ENCODE measurements at regions not wholly inside any gene's neighbourhood (a gene's known extent, or its start where the extent isn't known, plus 50 kb on each side); places are given as distances from the start of the nearest gene placed in this dataset.
"Not testable (repeated sequence)": the region's sequence is repeated elsewhere in the genome, so short reads cannot be mapped to it uniquely, and the experiment has no call there.

DNA sequence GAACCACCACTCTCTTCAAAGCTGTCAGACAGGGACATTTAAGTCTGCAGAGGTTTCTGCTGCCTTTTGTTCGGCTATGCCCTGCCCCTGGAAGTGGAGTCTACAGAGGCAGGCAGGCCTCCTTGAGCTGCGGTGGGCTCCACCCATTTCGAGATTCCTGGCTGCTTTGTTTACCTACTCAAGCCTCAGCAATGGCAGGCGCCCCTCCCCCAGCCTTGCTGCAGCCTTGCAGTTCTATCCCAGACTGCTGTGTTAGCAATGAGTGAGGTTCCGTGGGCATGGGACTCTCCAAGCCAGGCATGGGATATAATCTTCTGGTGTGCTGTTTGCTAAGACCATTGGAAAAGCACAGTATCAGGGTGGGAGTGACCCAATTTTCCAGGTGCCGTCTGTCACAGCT is 417.2 kb downstream of the KIF20B start:
- H3K27me3 Mint-ChIP-seq (ENCODE audit: low read depth); H3K4me3 Mint-ChIP-seq; ATAC-seq; CTCF ChIA-PET; H3K4me1 Mint-ChIP-seq; H3K27ac Mint-ChIP-seq; DNase-seq (ENCODE audit: low spot score); POLR2A ChIA-PET: not testable (repeated sequence)
- H3K36me3 Mint-ChIP-seq: peaks cover 52% of the 10 kb centered on the region
- H3K9me3 Mint-ChIP-seq: peaks cover 71% of the 10 kb centered on the region

DNA sequence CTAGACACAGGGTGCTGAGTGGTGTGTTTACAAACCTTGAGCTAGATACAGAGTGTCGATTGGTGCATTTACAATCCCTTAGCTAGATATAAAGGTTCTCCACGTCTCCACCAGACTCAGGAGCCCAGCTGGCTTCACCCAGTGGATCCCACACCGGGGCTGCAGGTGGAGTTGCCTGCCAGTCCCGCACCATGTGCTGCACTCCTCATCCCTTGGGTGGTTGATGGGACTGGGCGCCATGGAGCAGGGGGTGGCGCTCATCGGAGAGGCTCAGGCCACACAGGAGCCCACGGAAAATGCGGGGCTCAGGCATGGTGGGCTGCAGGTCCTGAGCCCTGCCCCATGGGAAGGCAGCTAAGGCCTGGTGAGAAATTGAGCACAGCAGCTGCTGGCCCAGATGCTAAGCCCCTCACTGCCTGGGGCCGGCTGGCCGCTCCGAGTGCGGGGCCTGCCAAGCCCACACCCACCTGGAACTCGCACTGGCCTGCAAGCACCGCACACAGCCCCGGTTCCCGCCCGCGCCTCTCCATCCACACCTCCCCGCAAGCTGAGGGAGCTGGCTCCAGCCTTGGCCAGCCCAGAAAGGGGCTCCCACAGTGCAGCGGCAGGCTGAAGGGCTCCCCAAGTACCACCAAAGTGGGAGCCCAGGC is 418.4 kb downstream of the KIF20B start:
- DNase-seq (ENCODE audit: low spot score); CTCF ChIA-PET; H3K27me3 Mint-ChIP-seq (ENCODE audit: low read depth); ATAC-seq; H3K4me3 Mint-ChIP-seq; H3K4me1 Mint-ChIP-seq; H3K27ac Mint-ChIP-seq; POLR2A ChIA-PET: not testable (repeated sequence)
- Mint-ChIP-seq H3K9me3 (peaks cover 59% of the 10 kb centered on the region), H3K36me3 (peaks cover 47% of the 10 kb centered on the region)

DNA sequence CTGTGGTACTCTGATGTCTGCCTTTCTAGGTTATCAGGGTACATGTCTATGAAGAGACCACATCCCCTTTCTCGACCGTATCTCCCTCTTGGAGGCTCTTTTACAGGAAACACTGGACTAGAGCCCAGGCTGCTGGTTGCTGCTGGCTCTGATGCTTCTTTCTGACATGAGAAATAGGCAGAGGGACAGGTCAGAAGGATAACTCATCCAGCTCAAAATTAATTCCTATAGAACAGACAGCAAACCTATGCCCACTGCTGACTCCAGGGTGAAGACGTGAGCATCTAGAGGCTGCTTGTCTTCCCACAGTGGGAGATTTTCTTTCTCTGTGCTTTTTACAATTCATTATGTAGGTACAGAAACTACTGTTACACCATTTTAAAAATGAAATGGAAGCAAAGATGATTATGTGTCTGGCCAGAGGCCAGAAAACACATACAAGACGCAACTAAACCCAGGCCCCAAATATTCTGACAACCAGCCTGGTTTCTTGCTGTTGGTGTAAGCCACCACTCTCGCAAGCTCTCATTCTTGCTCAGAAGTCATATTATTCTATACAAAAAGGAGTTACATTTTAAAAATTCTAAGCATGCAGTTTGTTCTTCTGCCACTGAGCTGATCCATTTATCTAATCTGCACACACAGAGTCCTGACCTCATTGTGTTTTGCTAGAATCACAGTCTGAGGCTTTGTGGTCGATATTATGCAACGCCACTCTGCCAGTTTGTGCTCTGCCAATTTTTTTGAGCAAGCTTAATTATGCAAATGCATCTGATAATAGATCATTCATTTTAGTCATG is 424.3 kb downstream of the KIF20B start:
- Mint-ChIP-seq H3K36me3 (peaks cover 5% of the 10 kb centered on the region), H3K4me1 (no peaks in the 10 kb centered on the region), H3K27me3 (ENCODE audit: low read depth) (no peaks in the 10 kb centered on the region), H3K9me3 (peaks cover 31% of the 10 kb centered on the region), H3K4me3 (no peak overlapping the region), H3K27ac (no peak overlapping the region)
- DNase-seq (ENCODE audit: low spot score): no peak
- no peak for ATAC-seq
- TF ChIP-seq ETV6 (CRISPR knock-in tag; IDR thresholded peaks at IDR 0.05): no peak
- TF ChIP-seq, protein P1, sequence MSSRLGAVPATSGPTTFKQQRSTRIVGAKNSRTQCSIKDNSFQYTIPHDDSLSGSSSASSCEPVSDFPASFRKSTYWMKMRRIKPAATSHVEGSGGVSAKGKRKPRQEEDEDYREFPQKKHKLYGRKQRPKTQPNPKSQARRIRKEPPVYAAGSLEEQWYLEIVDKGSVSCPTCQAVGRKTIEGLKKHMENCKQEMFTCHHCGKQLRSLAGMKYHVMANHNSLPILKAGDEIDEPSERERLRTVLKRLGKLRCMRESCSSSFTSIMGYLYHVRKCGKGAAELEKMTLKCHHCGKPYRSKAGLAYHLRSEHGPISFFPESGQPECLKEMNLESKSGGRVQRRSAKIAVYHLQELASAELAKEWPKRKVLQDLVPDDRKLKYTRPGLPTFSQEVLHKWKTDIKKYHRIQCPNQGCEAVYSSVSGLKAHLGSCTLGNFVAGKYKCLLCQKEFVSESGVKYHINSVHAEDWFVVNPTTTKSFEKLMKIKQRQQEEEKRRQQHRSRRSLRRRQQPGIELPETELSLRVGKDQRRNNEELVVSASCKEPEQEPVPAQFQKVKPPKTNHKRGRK (CRISPR knock-in tag; IDR thresholded peaks at IDR 0.05; ENCODE audit: borderline replicate concordance): no peak
- no peak for TF ChIP-seq IRF2 (CRISPR knock-in tag; IDR thresholded peaks at IDR 0.05; ENCODE audit: borderline replicate concordance, low read depth)
- TF ChIP-seq, protein P2, sequence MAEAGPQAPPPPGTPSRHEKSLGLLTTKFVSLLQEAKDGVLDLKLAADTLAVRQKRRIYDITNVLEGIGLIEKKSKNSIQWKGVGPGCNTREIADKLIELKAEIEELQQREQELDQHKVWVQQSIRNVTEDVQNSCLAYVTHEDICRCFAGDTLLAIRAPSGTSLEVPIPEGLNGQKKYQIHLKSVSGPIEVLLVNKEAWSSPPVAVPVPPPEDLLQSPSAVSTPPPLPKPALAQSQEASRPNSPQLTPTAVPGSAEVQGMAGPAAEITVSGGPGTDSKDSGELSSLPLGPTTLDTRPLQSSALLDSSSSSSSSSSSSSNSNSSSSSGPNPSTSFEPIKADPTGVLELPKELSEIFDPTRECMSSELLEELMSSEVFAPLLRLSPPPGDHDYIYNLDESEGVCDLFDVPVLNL (CRISPR knock-in tag; IDR thresholded peaks at IDR 0.05; ENCODE audit: borderline replicate concordance, low read depth): no peak
- TF ChIP-seq, protein P3, sequence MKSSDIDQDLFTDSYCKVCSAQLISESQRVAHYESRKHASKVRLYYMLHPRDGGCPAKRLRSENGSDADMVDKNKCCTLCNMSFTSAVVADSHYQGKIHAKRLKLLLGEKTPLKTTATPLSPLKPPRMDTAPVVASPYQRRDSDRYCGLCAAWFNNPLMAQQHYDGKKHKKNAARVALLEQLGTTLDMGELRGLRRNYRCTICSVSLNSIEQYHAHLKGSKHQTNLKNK (CRISPR knock-in tag; IDR thresholded peaks at IDR 0.05): no peak
- TF ChIP-seq, protein P4, sequence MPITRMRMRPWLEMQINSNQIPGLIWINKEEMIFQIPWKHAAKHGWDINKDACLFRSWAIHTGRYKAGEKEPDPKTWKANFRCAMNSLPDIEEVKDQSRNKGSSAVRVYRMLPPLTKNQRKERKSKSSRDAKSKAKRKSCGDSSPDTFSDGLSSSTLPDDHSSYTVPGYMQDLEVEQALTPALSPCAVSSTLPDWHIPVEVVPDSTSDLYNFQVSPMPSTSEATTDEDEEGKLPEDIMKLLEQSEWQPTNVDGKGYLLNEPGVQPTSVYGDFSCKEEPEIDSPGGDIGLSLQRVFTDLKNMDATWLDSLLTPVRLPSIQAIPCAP (CRISPR knock-in tag; IDR thresholded peaks at IDR 0.05): no peak
- TF ChIP-seq, protein P5, sequence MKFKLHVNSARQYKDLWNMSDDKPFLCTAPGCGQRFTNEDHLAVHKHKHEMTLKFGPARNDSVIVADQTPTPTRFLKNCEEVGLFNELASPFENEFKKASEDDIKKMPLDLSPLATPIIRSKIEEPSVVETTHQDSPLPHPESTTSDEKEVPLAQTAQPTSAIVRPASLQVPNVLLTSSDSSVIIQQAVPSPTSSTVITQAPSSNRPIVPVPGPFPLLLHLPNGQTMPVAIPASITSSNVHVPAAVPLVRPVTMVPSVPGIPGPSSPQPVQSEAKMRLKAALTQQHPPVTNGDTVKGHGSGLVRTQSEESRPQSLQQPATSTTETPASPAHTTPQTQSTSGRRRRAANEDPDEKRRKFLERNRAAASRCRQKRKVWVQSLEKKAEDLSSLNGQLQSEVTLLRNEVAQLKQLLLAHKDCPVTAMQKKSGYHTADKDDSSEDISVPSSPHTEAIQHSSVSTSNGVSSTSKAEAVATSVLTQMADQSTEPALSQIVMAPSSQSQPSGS (CRISPR knock-in tag; IDR thresholded peaks at IDR 0.05; ENCODE audit: borderline replicate concordance, low read depth): no peak
- no peak for TF ChIP-seq KAT7 (CRISPR knock-in tag; IDR thresholded peaks at IDR 0.05; ENCODE audit: borderline replicate concordance)
- ChIA-PET CTCF (no interaction called here), POLR2A (no interaction called here)

DNA sequence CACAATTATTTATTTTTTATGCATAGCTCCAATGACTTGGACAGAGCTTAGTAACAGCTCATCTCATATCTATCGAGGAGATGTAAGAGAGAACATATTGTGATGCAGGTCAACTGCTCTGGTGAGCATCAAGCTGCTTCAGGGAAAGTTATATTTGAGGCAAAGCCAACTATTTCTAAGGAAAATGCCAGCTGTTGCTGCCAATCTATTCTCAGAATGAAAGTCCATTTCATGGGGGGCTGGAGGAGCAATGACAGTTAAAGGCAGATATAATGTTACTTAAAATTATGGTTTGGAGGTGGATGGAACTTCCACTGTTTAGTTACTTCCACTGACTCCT is 424.8 kb downstream of the KIF20B start:
- ChIA-PET POLR2A (no interaction called here), CTCF (no interaction called here)
- H3K4me3 Mint-ChIP-seq: no peak overlapping the region
- ATAC-seq (no peak), DNase-seq (ENCODE audit: low spot score) (no peak)
- peaks cover 9% of the 10 kb centered on the region for H3K36me3 Mint-ChIP-seq
- TF ChIP-seq, protein P3 (CRISPR knock-in tag; IDR thresholded peaks at IDR 0.05): no peak
- TF ChIP-seq JUN (CRISPR knock-in tag; IDR thresholded peaks at IDR 0.05) (no peak), OVOL2 (CRISPR knock-in tag; IDR thresholded peaks at IDR 0.05; ENCODE audit: borderline replicate concordance) (no peak), ESRRA (CRISPR knock-in tag; IDR thresholded peaks at IDR 0.05; ENCODE audit: borderline replicate concordance) (no peak)
- TF ChIP-seq, protein P6, sequence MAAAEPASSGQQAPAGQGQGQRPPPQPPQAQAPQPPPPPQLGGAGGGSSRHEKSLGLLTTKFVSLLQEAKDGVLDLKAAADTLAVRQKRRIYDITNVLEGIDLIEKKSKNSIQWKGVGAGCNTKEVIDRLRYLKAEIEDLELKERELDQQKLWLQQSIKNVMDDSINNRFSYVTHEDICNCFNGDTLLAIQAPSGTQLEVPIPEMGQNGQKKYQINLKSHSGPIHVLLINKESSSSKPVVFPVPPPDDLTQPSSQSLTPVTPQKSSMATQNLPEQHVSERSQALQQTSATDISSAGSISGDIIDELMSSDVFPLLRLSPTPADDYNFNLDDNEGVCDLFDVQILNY (CRISPR knock-in tag; IDR thresholded peaks at IDR 0.05): no peak
- H3K27ac Mint-ChIP-seq: no peak overlapping the region
- no peaks in the 10 kb centered on the region for H3K27me3 Mint-ChIP-seq (ENCODE audit: low read depth)
- H3K4me1 Mint-ChIP-seq: no peaks in the 10 kb centered on the region
- peaks cover 35% of the 10 kb centered on the region for H3K9me3 Mint-ChIP-seq

All from WTC11 (cell line).